GM23338 (cell line): ENCODE measurements at regions not wholly inside any gene's neighbourhood (a gene's known extent, or its start where the extent isn't known, plus 50 kb on each side); places are given as distances from the start of the nearest gene placed in this dataset.

ENCODE experiments used
- ATAC-seq: fragments of 200-7000 bp; cut with Tn5 transposase; 3 replicates; pipeline ENCODE4 v1.9.1; 2020
- DNase-seq: peaks from one replicate; pipeline ENCODE4 v3.0.0-alpha.2; 2015; ENCODE audit warnings: low spot score
- H2AFZ ChIP-seq: fragments of 200-600 bp; sonication (generic); 2 replicates; pipeline ENCODE4 v1.8.0; 2016; ENCODE audit warnings: antibody characterized with exemption, mild to moderate bottlenecking, moderate library complexity
- H3F3A ChIP-seq: fragments of 200-600 bp; sonication (generic); replicated peaks from 2 replicates; pipeline ENCODE4 v1.8.0; 2017; ENCODE audit warnings: antibody characterized with exemption, mixed run types, low read depth
- H3K27ac ChIP-seq: fragments of 200-600 bp; sonication (generic); 2 replicates; pipeline ENCODE4 v1.6.1; 2016; ENCODE audit warnings: low read depth
- H3K27me3 ChIP-seq: fragments of 200-600 bp; sonication (generic); 2 replicates; pipeline ENCODE4 v1.8.0; 2016; ENCODE audit warnings: mild to moderate bottlenecking, mixed run types, moderate library complexity; ENCODE audit not compliant: insufficient read depth
- H3K36me3 ChIP-seq: fragments of 200-600 bp; sonication (generic); 2 replicates; pipeline ENCODE4 v1.8.0; 2016; ENCODE audit warnings: mild to moderate bottlenecking; ENCODE audit not compliant: insufficient read depth
- H3K4me1 ChIP-seq: fragments of 200-600 bp; sonication (generic); 2 replicates; pipeline ENCODE4 v1.8.0; 2016; ENCODE audit warnings: mild to moderate bottlenecking, moderate library complexity; ENCODE audit not compliant: insufficient read depth
- H3K4me2 ChIP-seq: fragments of 200-600 bp; sonication (generic); 2 replicates; pipeline ENCODE4 v1.7.1; 2017; ENCODE audit warnings: mixed run types
- H3K4me3 ChIP-seq: fragments of 200-600 bp; sonication (generic); 2 replicates; pipeline ENCODE4 v1.6.1; 2016; ENCODE audit warnings: mixed run types
- H3K79me2 ChIP-seq: fragments of 200-600 bp; sonication (generic); replicated peaks from 2 replicates; pipeline ENCODE4 v1.8.0; 2017; ENCODE audit warnings: mild to moderate bottlenecking; ENCODE audit not compliant: insufficient read depth
- H3K9me2 ChIP-seq: fragments of 200-600 bp; sonication (generic); 2 replicates; pipeline ENCODE4 v1.8.0; 2017; ENCODE audit not compliant: insufficient read depth
- H4K20me1 ChIP-seq: fragments of 200-600 bp; sonication (generic); replicated peaks from 2 replicates; pipeline ENCODE4 v1.8.0; 2017; ENCODE audit warnings: mild to moderate bottlenecking; ENCODE audit not compliant: insufficient read depth
- H3K27ac Mint-ChIP-seq: 2 replicates; pipeline ENCODE4 v1.8.0; 2020; ENCODE audit warnings: inconsistent platforms, mild to moderate bottlenecking, moderate library complexity, mixed read lengths
- H3K27me3 Mint-ChIP-seq: 3 replicates; pipeline ENCODE4 v1.8.0; 2022; ENCODE audit warnings: low read depth, mild to moderate bottlenecking, moderate library complexity, mixed read lengths, inconsistent platforms; ENCODE audit not compliant: insufficient read depth, poor library complexity
- H3K36me3 Mint-ChIP-seq: 3 replicates; pipeline ENCODE4 v1.8.0; 2021; ENCODE audit warnings: low read depth, mild to moderate bottlenecking, inconsistent platforms, moderate library complexity, mixed read lengths
- H3K4me1 Mint-ChIP-seq: 3 replicates; pipeline ENCODE4 v1.8.0; 2020; ENCODE audit warnings: mild to moderate bottlenecking, inconsistent platforms, mixed read lengths
- H3K4me3 Mint-ChIP-seq: 3 replicates; pipeline ENCODE4 v1.8.0; 2021; ENCODE audit warnings: moderate library complexity, mild to moderate bottlenecking, inconsistent platforms, mixed read lengths
- H3K9me3 Mint-ChIP-seq: 3 replicates; pipeline ENCODE4 v1.8.0; 2020; ENCODE audit warnings: moderate library complexity, mild to moderate bottlenecking, inconsistent platforms, mixed read lengths
- CREB1 ChIP-seq: fragments of 250-450 bp; sonication (Bioruptor Pico); IDR thresholded peaks from 2 replicates; pipeline ENCODE4 v1.5.0; 2020; ENCODE audit warnings: low read depth, mild to moderate bottlenecking, moderate library complexity
- CTCF ChIP-seq, 2 experiments: fragments of 200-600 bp in 1 of 2; sonication (generic) in 1 of 2; conservative IDR thresholded peaks; 2 replicates each; pipeline versions ENCODE4 v1.5.1 to v1.6.1; 2016 to 2017; ENCODE audit warnings: antibody characterized with exemption in 2 of 2, low read depth in 2 of 2, mild to moderate bottlenecking in 2 of 2, moderate library complexity in 1 of 2
- EZH2phosphoT487 ChIP-seq: fragments of 200-600 bp; sonication (generic); IDR thresholded peaks from one replicate; pipeline ENCODE4 v1.8.1; 2018; ENCODE audit warnings: antibody characterized with exemption; ENCODE audit not compliant: unreplicated experiment
- JUNB ChIP-seq: IDR thresholded peaks from one replicate; pipeline ENCODE4 v1.6.1; 2016; ENCODE audit warnings: antibody characterized with exemption; ENCODE audit not compliant: unreplicated experiment
- NANOG ChIP-seq: IDR thresholded peaks from 2 replicates; pipeline ENCODE4 v1.6.1; 2016; ENCODE audit warnings: antibody characterized with exemption, borderline replicate concordance
- POLR2AphosphoS5 ChIP-seq: IDR thresholded peaks from 2 replicates; pipeline ENCODE4 v1.6.1; 2016; ENCODE audit warnings: antibody characterized with exemption, low read depth
- STAT1 ChIP-seq: IDR thresholded peaks from one replicate; pipeline ENCODE4 v1.6.1; 2016; ENCODE audit warnings: antibody characterized with exemption; ENCODE audit not compliant: unreplicated experiment
- ZNF114 ChIP-seq: fragments of 250-450 bp; sonication (Bioruptor Pico); IDR thresholded peaks from 2 replicates; pipeline ENCODE4 v1.5.0; 2020; ENCODE audit warnings: mild to moderate bottlenecking, moderate library complexity
- TF ChIP-seq, protein P1 (sequence below): fragments of 250-450 bp; sonication (Bioruptor Pico); IDR thresholded peaks from 2 replicates; pipeline ENCODE4 v1.5.0; 2020; ENCODE audit warnings: mild to moderate bottlenecking, moderate library complexity

- TF ChIP-seq, protein P1, sequence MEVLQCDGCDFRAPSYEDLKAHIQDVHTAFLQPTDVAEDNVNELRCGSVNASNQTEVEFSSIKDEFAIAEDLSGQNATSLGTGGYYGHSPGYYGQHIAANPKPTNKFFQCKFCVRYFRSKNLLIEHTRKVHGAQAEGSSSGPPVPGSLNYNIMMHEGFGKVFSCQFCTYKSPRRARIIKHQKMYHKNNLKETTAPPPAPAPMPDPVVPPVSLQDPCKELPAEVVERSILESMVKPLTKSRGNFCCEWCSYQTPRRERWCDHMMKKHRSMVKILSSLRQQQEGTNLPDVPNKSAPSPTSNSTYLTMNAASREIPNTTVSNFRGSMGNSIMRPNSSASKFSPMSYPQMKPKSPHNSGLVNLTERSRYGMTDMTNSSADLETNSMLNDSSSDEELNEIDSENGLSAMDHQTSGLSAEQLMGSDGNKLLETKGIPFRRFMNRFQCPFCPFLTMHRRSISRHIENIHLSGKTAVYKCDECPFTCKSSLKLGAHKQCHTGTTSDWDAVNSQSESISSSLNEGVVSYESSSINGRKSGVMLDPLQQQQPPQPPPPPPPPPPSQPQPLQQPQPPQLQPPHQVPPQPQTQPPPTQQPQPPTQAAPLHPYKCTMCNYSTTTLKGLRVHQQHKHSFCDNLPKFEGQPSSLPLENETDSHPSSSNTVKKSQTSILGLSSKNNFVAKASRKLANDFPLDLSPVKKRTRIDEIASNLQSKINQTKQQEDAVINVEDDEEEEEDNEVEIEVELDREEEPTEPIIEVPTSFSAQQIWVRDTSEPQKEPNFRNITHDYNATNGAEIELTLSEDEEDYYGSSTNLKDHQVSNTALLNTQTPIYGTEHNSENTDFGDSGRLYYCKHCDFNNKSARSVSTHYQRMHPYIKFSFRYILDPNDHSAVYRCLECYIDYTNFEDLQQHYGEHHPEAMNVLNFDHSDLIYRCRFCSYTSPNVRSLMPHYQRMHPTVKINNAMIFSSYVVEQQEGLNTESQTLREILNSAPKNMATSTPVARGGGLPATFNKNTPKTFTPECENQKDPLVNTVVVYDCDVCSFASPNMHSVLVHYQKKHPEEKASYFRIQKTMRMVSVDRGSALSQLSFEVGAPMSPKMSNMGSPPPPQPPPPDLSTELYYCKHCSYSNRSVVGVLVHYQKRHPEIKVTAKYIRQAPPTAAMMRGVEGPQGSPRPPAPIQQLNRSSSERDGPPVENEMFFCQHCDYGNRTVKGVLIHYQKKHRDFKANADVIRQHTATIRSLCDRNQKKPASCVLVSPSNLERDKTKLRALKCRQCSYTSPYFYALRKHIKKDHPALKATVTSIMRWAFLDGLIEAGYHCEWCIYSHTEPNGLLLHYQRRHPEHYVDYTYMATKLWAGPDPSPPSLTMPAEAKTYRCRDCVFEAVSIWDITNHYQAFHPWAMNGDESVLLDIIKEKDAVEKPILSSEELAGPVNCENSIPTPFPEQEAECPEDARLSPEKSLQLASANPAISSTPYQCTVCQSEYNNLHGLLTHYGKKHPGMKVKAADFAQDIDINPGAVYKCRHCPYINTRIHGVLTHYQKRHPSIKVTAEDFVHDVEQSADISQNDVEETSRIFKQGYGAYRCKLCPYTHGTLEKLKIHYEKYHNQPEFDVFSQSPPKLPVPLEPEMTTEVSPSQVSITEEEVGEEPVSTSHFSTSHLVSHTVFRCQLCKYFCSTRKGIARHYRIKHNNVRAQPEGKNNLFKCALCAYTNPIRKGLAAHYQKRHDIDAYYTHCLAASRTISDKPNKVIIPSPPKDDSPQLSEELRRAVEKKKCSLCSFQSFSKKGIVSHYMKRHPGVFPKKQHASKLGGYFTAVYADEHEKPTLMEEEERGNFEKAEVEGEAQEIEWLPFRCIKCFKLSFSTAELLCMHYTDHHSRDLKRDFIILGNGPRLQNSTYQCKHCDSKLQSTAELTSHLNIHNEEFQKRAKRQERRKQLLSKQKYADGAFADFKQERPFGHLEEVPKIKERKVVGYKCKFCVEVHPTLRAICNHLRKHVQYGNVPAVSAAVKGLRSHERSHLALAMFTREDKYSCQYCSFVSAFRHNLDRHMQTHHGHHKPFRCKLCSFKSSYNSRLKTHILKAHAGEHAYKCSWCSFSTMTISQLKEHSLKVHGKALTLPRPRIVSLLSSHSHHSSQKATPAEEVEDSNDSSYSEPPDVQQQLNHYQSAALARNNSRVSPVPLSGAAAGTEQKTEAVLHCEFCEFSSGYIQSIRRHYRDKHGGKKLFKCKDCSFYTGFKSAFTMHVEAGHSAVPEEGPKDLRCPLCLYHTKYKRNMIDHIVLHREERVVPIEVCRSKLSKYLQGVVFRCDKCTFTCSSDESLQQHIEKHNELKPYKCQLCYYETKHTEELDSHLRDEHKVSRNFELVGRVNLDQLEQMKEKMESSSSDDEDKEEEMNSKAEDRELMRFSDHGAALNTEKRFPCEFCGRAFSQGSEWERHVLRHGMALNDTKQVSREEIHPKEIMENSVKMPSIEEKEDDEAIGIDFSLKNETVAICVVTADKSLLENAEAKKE (CRISPR knock-in tag) = no peak
- no peak for TF ChIP-seq ZNF114 (CRISPR knock-in tag)
- no peak for TF ChIP-seq STAT1
- TF ChIP-seq CREB1 (CRISPR knock-in tag) = no peak
- TF ChIP-seq NANOG = no peak
- no peak for TF ChIP-seq JUNB
- TF ChIP-seq EZH2phosphoT487 = no peak
Measured at GRCh38 chr1:223017291-223017690, 125.8 kb downstream of the TLR5 start (continued).

DNA sequence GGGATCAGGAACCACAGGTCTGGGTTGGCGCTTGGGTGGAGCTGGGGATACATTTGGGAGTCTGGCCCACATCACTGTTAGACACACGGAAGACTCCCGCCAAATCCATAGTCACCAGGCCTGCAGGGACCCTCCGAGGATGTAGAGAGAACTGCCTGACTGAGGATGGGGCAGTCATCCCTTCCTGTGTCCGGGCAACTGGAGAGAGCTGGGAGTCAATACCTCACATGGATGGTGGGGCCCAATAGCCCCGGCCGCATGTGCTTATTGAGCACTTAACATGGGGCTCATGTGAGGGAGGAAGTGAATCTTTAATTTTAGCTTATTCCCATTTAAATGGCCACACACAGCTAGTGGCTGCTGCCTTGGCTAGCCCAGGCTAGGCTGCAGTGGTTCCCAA lies 124.5 kb downstream of the TLR5 start:
- peak overlapping the region; percentile 98 for H3K27ac ChIP-seq
- Mint-ChIP-seq H3K27me3 (peaks cover 30% of the 10 kb centered on the region), H3K27ac (peak overlapping the region; percentile 70; the same call in 1 of the 2 replicates), H3K4me3 (no peak overlapping the region), H3K9me3 (peaks cover 11% of the 10 kb centered on the region), H3K4me1 (peaks cover 55% of the 10 kb centered on the region), H3K36me3 (peaks cover 88% of the 10 kb centered on the region)
- no peaks in the 10 kb centered on the region for H3K9me2 ChIP-seq
- DNase-seq = peak; percentile 39
- no peak for ATAC-seq
- peaks cover 4% of the 10 kb centered on the region; the same call in 1 of the 2 replicates for H3K79me2 ChIP-seq
- TF ChIP-seq CTCF (conservative IDR thresholded peaks at IDR 0.05; ENCODE audit: low read depth in 2 of 2) (no peak), POLR2AphosphoS5 (peak; percentile 82)
- TF ChIP-seq, protein P1 (CRISPR knock-in tag) = no peak
- peak overlapping the region; percentile 34 for H3K4me2 ChIP-seq
- peaks cover 43% of the 10 kb centered on the region for H3K36me3 ChIP-seq
- peaks cover 52% of the 10 kb centered on the region for H3K4me1 ChIP-seq
- 0 out of 2 replicates have a peak overlapping the region, but pooled peaks have one; percentile 23 for H3K4me3 ChIP-seq
- no peak overlapping the region for H2AFZ ChIP-seq
- H3K27me3 ChIP-seq = no peaks in the 10 kb centered on the region
- peaks cover 31% of the 10 kb centered on the region for H4K20me1 ChIP-seq
- peaks cover 95% of the 10 kb centered on the region for H3F3A ChIP-seq
